Astrocyte (in vitro differentiated cells and primary cell): ENCODE measurements at regions not wholly inside any gene's neighbourhood (a gene's known extent, or its start where the extent isn't known, plus 50 kb on each side); places are given as distances from the start of the nearest gene placed in this dataset.
"Not testable (repeated sequence)": the region's sequence is repeated elsewhere in the genome, so short reads cannot be mapped to it uniquely, and the experiment has no call there.

Experiments used
- DNase-seq: peaks from one replicate; pipeline ENCODE4 v3.0.0-alpha.2; 2010; ENCODE audit warnings: low read depth
- FAIRE-seq: peaks from 2 replicates; lab custom pipeline; 2011; peaks lifted over from hg19 to GRCh38; lab: Jason Lieb, UNC
- H2AFZ ChIP-seq: 2 replicates; pipeline ENCODE4 v1.6.0; 2012; ENCODE audit warnings: low read depth, low read length, inconsistent platforms
- H3K27ac ChIP-seq: 2 replicates; pipeline ENCODE4 v1.5.1; 2011; ENCODE audit warnings: low read depth, low read length, inconsistent platforms
- H3K27me3 ChIP-seq: 2 replicates; pipeline ENCODE4 v1.6.0; 2011; ENCODE audit warnings: low read length, inconsistent platforms; ENCODE audit not compliant: insufficient read depth
- H3K36me3 ChIP-seq: 2 replicates; pipeline ENCODE4 v1.5.1; 2011; ENCODE audit warnings: low read length, inconsistent platforms; ENCODE audit not compliant: insufficient read depth
- H3K4me1 ChIP-seq: 2 replicates; pipeline ENCODE4 v1.5.1; 2011; ENCODE audit warnings: low read length, inconsistent platforms; ENCODE audit not compliant: insufficient read depth
- H3K4me2 ChIP-seq: 2 replicates; pipeline ENCODE4 v1.6.0; 2012; ENCODE audit warnings: low read length, inconsistent platforms
- H3K4me3 ChIP-seq: 2 replicates; pipeline ENCODE4 v1.5.1; 2011; ENCODE audit warnings: low read depth, mild to moderate bottlenecking, low read length, inconsistent platforms; ENCODE audit not compliant: insufficient read depth
- H3K79me2 ChIP-seq: 2 replicates; pipeline ENCODE4 v1.6.0; 2012; ENCODE audit warnings: mild to moderate bottlenecking, low read length, inconsistent platforms; ENCODE audit not compliant: insufficient read depth
- H3K9ac ChIP-seq: 2 replicates; pipeline ENCODE4 v1.6.0; 2012; ENCODE audit warnings: mild to moderate bottlenecking, low read length, inconsistent platforms
- H3K9me3 ChIP-seq: 2 replicates; pipeline ENCODE4 v1.5.1; 2012; ENCODE audit warnings: low read depth, mild to moderate bottlenecking, low read length, inconsistent platforms; ENCODE audit not compliant: insufficient read depth
- H4K20me1 ChIP-seq: 2 replicates; pipeline ENCODE4 v1.6.0; 2012; ENCODE audit warnings: low read length, inconsistent platforms; ENCODE audit not compliant: insufficient read depth
- H3K27ac Mint-ChIP-seq: one replicate; pipeline ENCODE4 v1.8.0; 2021; ENCODE audit warnings: mild to moderate bottlenecking, mixed read lengths; ENCODE audit not compliant: unreplicated experiment
- H3K27me3 Mint-ChIP-seq: one replicate; pipeline ENCODE4 v1.8.0; 2021; ENCODE audit warnings: low read depth, mixed read lengths; ENCODE audit not compliant: unreplicated experiment
- H3K36me3 Mint-ChIP-seq: one replicate; pipeline ENCODE4 v1.8.0; 2021; ENCODE audit warnings: low read depth, mixed read lengths; ENCODE audit not compliant: unreplicated experiment
- H3K4me1 Mint-ChIP-seq: one replicate; pipeline ENCODE4 v1.8.0; 2021; ENCODE audit warnings: low read depth, mixed read lengths; ENCODE audit not compliant: unreplicated experiment
- H3K4me3 Mint-ChIP-seq: one replicate; pipeline ENCODE4 v1.8.0; 2021; ENCODE audit warnings: mild to moderate bottlenecking, moderate library complexity, mixed read lengths; ENCODE audit not compliant: unreplicated experiment
- H3K9me3 Mint-ChIP-seq: one replicate; pipeline ENCODE4 v1.8.0; 2021; ENCODE audit warnings: mild to moderate bottlenecking, mixed read lengths; ENCODE audit not compliant: unreplicated experiment
- CTCF ChIP-seq: IDR thresholded peaks from 2 replicates; pipeline ENCODE4 v1.5.1; 2011; ENCODE audit warnings: low read depth, mild to moderate bottlenecking, inconsistent platforms, low read length, moderate library complexity; ENCODE audit not compliant: insufficient read depth
- EZH2 ChIP-seq: IDR thresholded peaks from 2 replicates; pipeline ENCODE4 v1.6.1; 2012; ENCODE audit warnings: mild to moderate bottlenecking, low read length, inconsistent platforms; ENCODE audit not compliant: insufficient read depth

GRCh38 chr9:120306561-120306960 is 273.4 kb downstream of the CDK5RAP2 start:
- no peak for TF ChIP-seq EZH2
- no peak for TF ChIP-seq CTCF
- Mint-ChIP-seq H3K4me1 (no peaks in the 10 kb centered on the region), H3K9me3 (peaks cover 2% of the 10 kb centered on the region), H3K4me3 (no peak overlapping the region), H3K27ac (no peak overlapping the region), H3K27me3 (peaks cover 15% of the 10 kb centered on the region), H3K36me3 (no peaks in the 10 kb centered on the region)
- Histone ChIP-seq H3K9ac (no peak overlapping the region), H3K79me2 (no peaks in the 10 kb centered on the region), H2AFZ (no peak overlapping the region), H3K36me3 (no peaks in the 10 kb centered on the region), H3K4me3 (no peak overlapping the region), H4K20me1 (no peaks in the 10 kb centered on the region), H3K4me2 (no peak overlapping the region), H3K27me3 (peaks cover 2% of the 10 kb centered on the region), H3K4me1 (no peaks in the 10 kb centered on the region), H3K27ac (no peak overlapping the region), H3K9me3 (no peaks in the 10 kb centered on the region)
- DNase-seq: no peak
- no peak for FAIRE-seq

- Histone ChIP-seq H3K4me3 (no peak overlapping the region), H3K4me1 (no peaks in the 10 kb centered on the region), H3K4me2 (no peak overlapping the region), H3K36me3 (no peaks in the 10 kb centered on the region), H4K20me1 (no peaks in the 10 kb centered on the region), H3K27ac (no peak overlapping the region), H2AFZ (no peak overlapping the region), H3K9me3 (no peaks in the 10 kb centered on the region), H3K9ac (no peak overlapping the region), H3K27me3 (peaks cover 2% of the 10 kb centered on the region), H3K79me2 (no peaks in the 10 kb centered on the region)
- H3K27me3 Mint-ChIP-seq: peaks cover 13% of the 10 kb centered on the region
- H3K27ac Mint-ChIP-seq: no peak overlapping the region
- peaks cover 2% of the 10 kb centered on the region for H3K9me3 Mint-ChIP-seq
- no peak overlapping the region for H3K4me3 Mint-ChIP-seq
- H3K4me1 Mint-ChIP-seq: no peaks in the 10 kb centered on the region
- FAIRE-seq: no peak
- H3K36me3 Mint-ChIP-seq: no peaks in the 10 kb centered on the region
- TF ChIP-seq CTCF (no peak), EZH2 (no peak)
- DNase-seq: no peak
Measured at GRCh38 chr9:120306088-120306487, 273.9 kb downstream of the CDK5RAP2 start.

- not testable (repeated sequence) for H3K9ac ChIP-seq, H4K20me1 ChIP-seq, DNase-seq, H3K27ac Mint-ChIP-seq, H3K4me1 ChIP-seq, H3K4me3 ChIP-seq, H3K9me3 Mint-ChIP-seq, H3K4me1 Mint-ChIP-seq, H3K4me3 Mint-ChIP-seq, H2AFZ ChIP-seq, FAIRE-seq, H3K36me3 Mint-ChIP-seq, H3K9me3 ChIP-seq, H3K4me2 ChIP-seq, H3K27ac ChIP-seq, H3K79me2 ChIP-seq, H3K27me3 ChIP-seq, H3K36me3 ChIP-seq
- H3K27me3 Mint-ChIP-seq: peaks cover 13% of the 10 kb centered on the region
Measured at GRCh38 chr9:120304896-120305295, 275.1 kb downstream of the CDK5RAP2 start.
